Stomach (tissue), 8 donors: ENCODE measurements at regions not wholly inside any gene's neighbourhood (a gene's known extent, or its start where the extent isn't known, plus 50 kb on each side); places are given as distances from the start of the nearest gene placed in this dataset.

ENCODE experiments used
- DNase-seq, 2 donors: peaks; one replicate each; pipeline versions ENCODE4 v3.0.0 to v3.0.0-alpha.2; 2013 to 2019
- H3K27ac ChIP-seq, 5 donors: fragments of 200-600 bp in 4 of 5; sonication (generic) in 4 of 5; one replicate each; pipeline ENCODE4 v1.5.1; 2013 to 2019; ENCODE audit warnings: mild to moderate bottlenecking in 1 of 5, moderate library complexity in 1 of 5
- H3K27me3 ChIP-seq, 3 donors: fragments of 200-600 bp; sonication (generic); one replicate each; pipeline ENCODE4 v1.5.1; 2017 to 2019; ENCODE audit warnings: mixed run types in 1 of 3
- H3K36me3 ChIP-seq, 4 donors: fragments of 200-600 bp; sonication (generic); 1 replicate in 3 of 4; 2 replicates in 1 of 4; pipeline ENCODE4 v1.5.1; 2016 to 2019
- H3K4me1 ChIP-seq, 4 donors: fragments of 200-600 bp; sonication (generic); one replicate each; pipeline ENCODE4 v1.5.1; 2016 to 2019
- H3K4me3 ChIP-seq, 4 donors: fragments of 200-600 bp; sonication (generic) in 3 of 4; one replicate each; pipeline ENCODE4 v1.5.1; 2016 to 2019; ENCODE audit warnings: mild to moderate bottlenecking in 1 of 4
- H3K9me3 ChIP-seq, 4 donors: fragments of 200-600 bp; sonication (generic); one replicate each; pipeline ENCODE4 v1.5.1; 2016 to 2019
- CTCF ChIP-seq, 7 experiments: fragments of 450-650 bp in 4 of 7; fragments of 200-600 bp in 3 of 7; sonication (generic) in 3 of 7; IDR thresholded peaks; one replicate each; pipeline ENCODE4 v1.5.1; 2016 to 2019; ENCODE audit warnings: antibody characterized with exemption in 7 of 7, control low read depth in 2 of 7, mild to moderate bottlenecking in 1 of 7
- EP300 ChIP-seq: sonication (generic); formaldehyde crosslinking; IDR thresholded peaks from one replicate; pipeline ENCODE4 v1.6.1; 2017; ENCODE audit warnings: antibody characterized with exemption
- POLR2A ChIP-seq, 4 donors: fragments of 450-650 bp; IDR thresholded peaks; one replicate each; pipeline ENCODE4 v1.6.1; 2016; ENCODE audit warnings: antibody characterized with exemption in 4 of 4, control low read depth in 2 of 4, mild to moderate bottlenecking in 1 of 4, moderate library complexity in 1 of 4
- POLR2AphosphoS5 ChIP-seq, 3 donors: sonication (generic); formaldehyde crosslinking; IDR thresholded peaks; one replicate each; pipeline ENCODE4 v1.6.1; 2016; ENCODE audit warnings: antibody characterized with exemption in 3 of 3
- WGBS, 5 donors: extraction: QIAGEN DNeasy Blood & Tissue Kit in 3 of 5; methylation state at CpG; one replicate each; pipeline versions ENCODE4 v1.1.5 to v1.1.7; 2013 to 2018; 5-methylcytosine and 5-hydroxymethylcytosine counted together
- intact Hi-C: fragments of 100-400 bp; cut with DNase I; formaldehyde crosslinking; loops from one replicate; pipeline ENCODE4 v1.15.1; 2023; ENCODE audit warnings: low total_unique reads
- donor health status: healthy with polysubstance abuse.
- donor health status: Bipolar disorder and iron deficiency.
- donor health status: healthy.

GRCh38 chr6:159642995-159643394 lies 50.0 kb downstream of the SOD2 start:
- H3K36me3 ChIP-seq = peaks cover 0 to 5% (median 2%) of the 10 kb centered on the region in 4 donors
- H3K27ac ChIP-seq = no peak overlapping the region
- no peak overlapping the region for H3K4me3 ChIP-seq
- intact Hi-C loops = no loop called here
- H3K9me3 ChIP-seq = peaks cover 0 to under 1% (median 0%) of the 10 kb centered on the region in 4 donors
- H3K27me3 ChIP-seq = no peaks in the 10 kb centered on the region
- DNase-seq = no peak
- H3K4me1 ChIP-seq = no peaks in the 10 kb centered on the region
- TF ChIP-seq POLR2AphosphoS5 (IDR thresholded peaks at IDR 0.05) = no peak
- TF ChIP-seq POLR2A (IDR thresholded peaks at IDR 0.05) = no peak
- TF ChIP-seq CTCF (IDR thresholded peaks at IDR 0.05) = no peak
- no peak for TF ChIP-seq EP300
- WGBS, 5 donors = 88 to 95% (median 93%) methylated on average over 7 of the region's 7 CpGs

- peak in 1 of 2 donors; percentile 67 for DNase-seq
- TF ChIP-seq POLR2A (IDR thresholded peaks at IDR 0.05) = no peak
- no peak for TF ChIP-seq EP300
- Histone ChIP-seq H3K36me3 (peaks cover 0 to 5% (median 2%) of the 10 kb centered on the region in 4 donors), H3K27ac (no peak overlapping the region), H3K4me3 (no peak overlapping the region), H3K9me3 (peaks cover 0 to 4% (median 0%) of the 10 kb centered on the region in 4 donors), H3K27me3 (no peaks in the 10 kb centered on the region), H3K4me1 (no peaks in the 10 kb centered on the region)
- WGBS, 5 donors = 36 to 94% (median 75%) methylated on average over 1 of the region's 1 CpG
- intact Hi-C loops = no loop called here
These were observed 50.6 kb downstream of the SOD2 start for GRCh38 chr6:159642481-159642880.

- no peak for TF ChIP-seq POLR2A (IDR thresholded peaks at IDR 0.05)
- no peak for TF ChIP-seq EP300
- no peak for TF ChIP-seq POLR2AphosphoS5 (IDR thresholded peaks at IDR 0.05)
- TF ChIP-seq CTCF (IDR thresholded peaks at IDR 0.05) = no peak
- Histone ChIP-seq H3K9me3 (peaks cover 0 to 4% (median 0%) of the 10 kb centered on the region in 4 donors), H3K4me1 (no peaks in the 10 kb centered on the region), H3K27me3 (no peaks in the 10 kb centered on the region), H3K36me3 (peaks cover 0 to 5% (median 2%) of the 10 kb centered on the region in 4 donors), H3K4me3 (no peak overlapping the region), H3K27ac (no peak overlapping the region)
- intact Hi-C loops = no loop called here
- 93 to 96% (median 95%) methylated on average over 6 of the region's 6 CpGs for WGBS, 5 donors
- no peak for DNase-seq
These were observed 52.1 kb downstream of the SOD2 start for GRCh38 chr6:159640722-159641482.

GRCh38 chr6:159640322-159640721 lies 52.7 kb downstream of the SOD2 start:
- peaks cover 0 to 4% (median 0%) of the 10 kb centered on the region in 4 donors for H3K9me3 ChIP-seq
- WGBS, 5 donors = 72 to 84% (median 77%) methylated on average over 2 of the region's 2 CpGs
- TF ChIP-seq CTCF (IDR thresholded peaks at IDR 0.05) (no peak), EP300 (no peak), POLR2A (IDR thresholded peaks at IDR 0.05) (no peak), POLR2AphosphoS5 (IDR thresholded peaks at IDR 0.05) (no peak)
- no peak for DNase-seq
- H3K27ac ChIP-seq = no peak overlapping the region
- intact Hi-C loops = no loop called here
- H3K36me3 ChIP-seq = peaks cover 0 to 5% (median 2%) of the 10 kb centered on the region in 4 donors
- H3K4me1 ChIP-seq = no peaks in the 10 kb centered on the region
- H3K4me3 ChIP-seq = no peak overlapping the region
- H3K27me3 ChIP-seq = no peaks in the 10 kb centered on the region

GRCh38 chr6:159639721-159640120 lies 53.3 kb downstream of the SOD2 start:
- Histone ChIP-seq H3K4me1 (no peaks in the 10 kb centered on the region), H3K27ac (no peak overlapping the region), H3K9me3 (peaks cover 0 to 4% (median 0%) of the 10 kb centered on the region in 4 donors), H3K4me3 (no peak overlapping the region), H3K27me3 (no peaks in the 10 kb centered on the region), H3K36me3 (peaks cover 0 to 5% (median 2%) of the 10 kb centered on the region in 4 donors)
- DNase-seq = no peak
- 71 to 78% (median 74%) methylated on average over 3 of the region's 3 CpGs for WGBS, 5 donors
- no peak for TF ChIP-seq EP300
- TF ChIP-seq CTCF (IDR thresholded peaks at IDR 0.05) = no peak
- intact Hi-C loops = no loop called here
